Neural cell (in vitro differentiated cells): ENCODE measurements at regions not wholly inside any gene's neighbourhood (a gene's known extent, or its start where the extent isn't known, plus 50 kb on each side); places are given as distances from the start of the nearest gene placed in this dataset.

Experiments used
- H2AFZ ChIP-seq: fragments of 200-600, 300-800 bp; sonication (generic), shearing (Covaris generic); 2 replicates; pipeline ENCODE4 v1.6.0; 2014; ENCODE audit warnings: low read depth, mild to moderate bottlenecking, antibody characterized with exemption, low read length, moderate library complexity
- H3F3A ChIP-seq: fragments of 200-600 bp; shearing (Covaris generic); 2 replicates; pipeline ENCODE4 v1.6.1; 2016; ENCODE audit warnings: mild to moderate bottlenecking, moderate library complexity, mixed read lengths, antibody characterized with exemption, low read length; ENCODE audit not compliant: insufficient read depth, poor library complexity, severe bottlenecking
- H3K27ac ChIP-seq: fragments of 200-600, 300-800 bp; sonication (generic), shearing (Covaris generic); 2 replicates; pipeline ENCODE4 v1.5.1; 2014; ENCODE audit warnings: mild to moderate bottlenecking, low read length, moderate library complexity
- H3K27me3 ChIP-seq: fragments of 300-800, 200-600 bp; sonication (generic), shearing (Covaris generic); 2 replicates; pipeline ENCODE4 v1.6.0; 2014; ENCODE audit warnings: mild to moderate bottlenecking, low read depth, low read length, moderate library complexity; ENCODE audit not compliant: insufficient read depth
- H3K36me3 ChIP-seq: fragments of 300-800, 200-600 bp; sonication (generic), shearing (Covaris generic); 2 replicates; pipeline ENCODE4 v1.5.1; 2014; ENCODE audit warnings: mild to moderate bottlenecking, antibody characterized with exemption, low read length, moderate library complexity; ENCODE audit not compliant: insufficient read depth
- H3K4me2 ChIP-seq: fragments of 300-800, 200-600 bp; sonication (generic), shearing (Covaris generic); 2 replicates; pipeline ENCODE4 v1.6.0; 2014; ENCODE audit warnings: mild to moderate bottlenecking, low read length
- H3K4me3 ChIP-seq: fragments of 300-800, 200-600 bp; sonication (generic), shearing (Covaris generic); 2 replicates; pipeline ENCODE4 v1.5.1; 2014; ENCODE audit warnings: mild to moderate bottlenecking, low read length, moderate library complexity
- H3K79me2 ChIP-seq: fragments of 200-600 bp; shearing (Covaris generic); replicated peaks from 2 replicates; pipeline ENCODE4 v1.6.0; 2014; ENCODE audit warnings: mild to moderate bottlenecking, low read length, moderate library complexity; ENCODE audit not compliant: insufficient read depth
- H3K9ac ChIP-seq: fragments of 300-800, 200-600 bp; sonication (generic), shearing (Covaris generic); 2 replicates; pipeline ENCODE4 v1.6.1; 2016; ENCODE audit warnings: mild to moderate bottlenecking, low read length, mixed read lengths
- H3K9me2 ChIP-seq: fragments of 200-600 bp; shearing (Covaris generic); 2 replicates; pipeline ENCODE4 v1.6.1; 2016; ENCODE audit warnings: mild to moderate bottlenecking, low read length, mixed read lengths; ENCODE audit not compliant: insufficient read depth
- H3K9me3 ChIP-seq: fragments of 200-600, 300-800 bp; sonication (generic), shearing (Covaris generic); 2 replicates; pipeline ENCODE4 v1.6.1; 2016; ENCODE audit warnings: mild to moderate bottlenecking, mixed run types, low read length, moderate library complexity, mixed read lengths
- H4K20me1 ChIP-seq: fragments of 200-600 bp; shearing (Covaris generic); 2 replicates; pipeline ENCODE4 v1.6.1; 2016; ENCODE audit warnings: mild to moderate bottlenecking, mixed run types; ENCODE audit not compliant: insufficient read depth
- CTCF ChIP-seq: fragments of 450-650 bp; IDR thresholded peaks from 2 replicates; pipeline ENCODE4 v1.5.1; 2014; ENCODE audit warnings: antibody characterized with exemption, mild to moderate bottlenecking, moderate library complexity; ENCODE audit not compliant: poor library complexity, severe bottlenecking
- EP300 ChIP-seq: fragments of 450-650 bp; conservative IDR thresholded peaks from 2 replicates; pipeline ENCODE4 v1.6.1; 2014; ENCODE audit warnings: antibody characterized with exemption, mild to moderate bottlenecking, moderate library complexity; ENCODE audit not compliant: poor library complexity, severe bottlenecking
- EZH2 ChIP-seq: fragments of 200-600, 300-800 bp; shearing (Covaris generic), sonication (generic); IDR thresholded peaks from 2 replicates; pipeline ENCODE4 v1.6.1; 2014; ENCODE audit warnings: antibody characterized with exemption, low read length, borderline replicate concordance, mild to moderate bottlenecking; ENCODE audit not compliant: insufficient read depth, poor library complexity, severe bottlenecking
- MXI1 ChIP-seq: fragments of 450-650 bp; conservative IDR thresholded peaks from 2 replicates; pipeline ENCODE4 v1.6.1; 2014; ENCODE audit warnings: antibody characterized with exemption, mild to moderate bottlenecking; ENCODE audit not compliant: poor library complexity, severe bottlenecking
- POLR2AphosphoS5 ChIP-seq: IDR thresholded peaks from 2 replicates; pipeline ENCODE4 v1.6.1; 2012
- RAD21 ChIP-seq: fragments of 450-650 bp; conservative IDR thresholded peaks from 2 replicates; pipeline ENCODE4 v1.6.1; 2014; ENCODE audit warnings: antibody characterized with exemption, mild to moderate bottlenecking, moderate library complexity
- REST ChIP-seq: IDR thresholded peaks from 2 replicates; pipeline ENCODE4 v1.6.1; 2012; ENCODE audit warnings: borderline replicate concordance
- SMC3 ChIP-seq: fragments of 450-650 bp; conservative IDR thresholded peaks from 2 replicates; pipeline ENCODE4 v1.6.1; 2014; ENCODE audit warnings: antibody characterized with exemption, mild to moderate bottlenecking, moderate library complexity; ENCODE audit not compliant: poor library complexity
- TAF1 ChIP-seq: IDR thresholded peaks from 2 replicates; pipeline ENCODE4 v1.6.1; 2012; ENCODE audit warnings: low read depth

- Histone ChIP-seq H3K4me3 (no peak overlapping the region), H3K36me3 (no peaks in the 10 kb centered on the region), H3K79me2 (no peaks in the 10 kb centered on the region), H3K4me2 (no peak overlapping the region), H3K9me3 (no peaks in the 10 kb centered on the region), H3K9me2 (no peaks in the 10 kb centered on the region), H3F3A (no peaks in the 10 kb centered on the region), H3K27ac (no peak overlapping the region), H3K9ac (no peak overlapping the region), H4K20me1 (no peaks in the 10 kb centered on the region), H2AFZ (no peak overlapping the region), H3K27me3 (no peaks in the 10 kb centered on the region)
- TF ChIP-seq CTCF: no peak
- no peak for TF ChIP-seq EP300
- no peak for TF ChIP-seq POLR2AphosphoS5
- no peak for TF ChIP-seq TAF1
- TF ChIP-seq EZH2: no peak
- TF ChIP-seq MXI1: no peak
- no peak for TF ChIP-seq REST
- no peak for TF ChIP-seq SMC3
- TF ChIP-seq RAD21: no peak
These were observed 158.4 kb upstream of the CSNK1A1L start for GRCh38 chr13:37263871-37264270.

- H3K36me3 ChIP-seq: no peaks in the 10 kb centered on the region
These were observed 152.2 kb upstream of the CSNK1A1L start for GRCh38 chr13:37257706-37258105.

More at GRCh38 chr13:37257706-37258105, 152.2 kb upstream of the CSNK1A1L start:
- no peak overlapping the region for H3K27ac ChIP-seq
- no peaks in the 10 kb centered on the region for H3K79me2 ChIP-seq
- no peaks in the 10 kb centered on the region for H3F3A ChIP-seq
- no peaks in the 10 kb centered on the region for H3K27me3 ChIP-seq
- H2AFZ ChIP-seq: no peak overlapping the region
- no peak overlapping the region for H3K4me3 ChIP-seq
- no peak overlapping the region for H3K9ac ChIP-seq
- no peak overlapping the region for H3K4me2 ChIP-seq
- no peak for TF ChIP-seq CTCF
- no peak for TF ChIP-seq EP300
- TF ChIP-seq REST: no peak
- no peak for TF ChIP-seq TAF1
- no peak for TF ChIP-seq POLR2AphosphoS5
- no peak for TF ChIP-seq SMC3
- TF ChIP-seq MXI1: no peak
- TF ChIP-seq EZH2: no peak
- TF ChIP-seq RAD21: no peak
- H4K20me1 ChIP-seq: no peaks in the 10 kb centered on the region
- H3K9me2 ChIP-seq: no peaks in the 10 kb centered on the region
- H3K9me3 ChIP-seq: no peaks in the 10 kb centered on the region
